ENCODE measurements at regions not wholly inside any gene's neighbourhood (a gene's known extent, or its start where the extent isn't known, plus 50 kb on each side); places are given as distances from the start of the nearest gene placed in this dataset.

DNA sequence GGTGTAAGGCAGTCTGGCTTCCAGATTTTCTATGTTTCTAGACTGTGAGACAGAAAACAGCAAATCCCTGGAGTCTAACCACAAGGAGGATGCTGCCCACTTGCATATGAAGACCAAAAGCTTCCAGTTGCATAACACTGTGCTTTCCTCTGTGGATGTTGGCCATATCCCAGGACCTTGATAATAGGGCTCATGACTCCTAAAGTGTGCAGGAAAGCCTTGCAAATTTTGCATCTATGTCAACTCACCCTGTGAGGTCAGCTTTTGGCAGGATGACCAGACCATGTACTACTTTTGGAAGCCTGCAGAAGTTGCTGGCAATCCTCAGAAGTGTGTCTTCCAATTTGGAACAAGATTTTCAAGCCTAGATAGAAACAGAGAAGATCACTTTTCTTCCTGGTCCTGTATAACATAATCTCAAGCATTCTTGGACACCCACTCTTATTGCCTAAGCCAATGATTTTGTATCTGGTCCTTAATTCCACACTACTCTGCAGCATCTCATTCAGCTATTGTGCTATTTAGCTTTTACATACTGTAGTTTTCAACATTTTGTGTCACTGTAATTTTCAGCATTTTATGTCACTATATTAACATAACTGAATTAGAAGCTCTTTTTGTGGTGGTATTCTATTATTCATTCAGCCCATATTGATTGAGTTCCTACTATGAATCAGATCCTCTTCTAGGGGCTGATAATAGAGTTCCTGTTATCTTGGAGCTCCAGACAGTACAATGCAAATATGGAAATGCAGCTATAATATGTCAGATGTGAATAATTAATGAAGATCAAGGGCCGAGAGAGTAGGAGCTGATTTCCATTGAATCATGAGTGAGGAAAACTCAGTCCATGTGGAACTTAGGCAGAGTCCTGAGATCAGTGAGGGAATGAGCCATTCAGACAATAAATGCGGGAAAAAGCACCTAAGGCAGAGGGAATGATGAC, 85.3 kb upstream of the RAB27B start:
- Histone ChIP-seq H3K27ac (ENCODE audit: low read length) (no peak overlapping the region), H3K9me3 (ENCODE audit: control insufficient read depth, insufficient read depth, low read length) (no peaks in the 10 kb centered on the region), H3K27me3 (ENCODE audit: control insufficient read depth, insufficient read depth, low read length) (no peaks in the 10 kb centered on the region), H3K4me1 (ENCODE audit: control insufficient read depth, insufficient read depth, low read length) (no peaks in the 10 kb centered on the region), H3K36me3 (ENCODE audit: control insufficient read depth, insufficient read depth, low read length) (no peaks in the 10 kb centered on the region), H3K4me3 (ENCODE audit: low read length) (no peak overlapping the region)
- TF ChIP-seq, protein P1, sequence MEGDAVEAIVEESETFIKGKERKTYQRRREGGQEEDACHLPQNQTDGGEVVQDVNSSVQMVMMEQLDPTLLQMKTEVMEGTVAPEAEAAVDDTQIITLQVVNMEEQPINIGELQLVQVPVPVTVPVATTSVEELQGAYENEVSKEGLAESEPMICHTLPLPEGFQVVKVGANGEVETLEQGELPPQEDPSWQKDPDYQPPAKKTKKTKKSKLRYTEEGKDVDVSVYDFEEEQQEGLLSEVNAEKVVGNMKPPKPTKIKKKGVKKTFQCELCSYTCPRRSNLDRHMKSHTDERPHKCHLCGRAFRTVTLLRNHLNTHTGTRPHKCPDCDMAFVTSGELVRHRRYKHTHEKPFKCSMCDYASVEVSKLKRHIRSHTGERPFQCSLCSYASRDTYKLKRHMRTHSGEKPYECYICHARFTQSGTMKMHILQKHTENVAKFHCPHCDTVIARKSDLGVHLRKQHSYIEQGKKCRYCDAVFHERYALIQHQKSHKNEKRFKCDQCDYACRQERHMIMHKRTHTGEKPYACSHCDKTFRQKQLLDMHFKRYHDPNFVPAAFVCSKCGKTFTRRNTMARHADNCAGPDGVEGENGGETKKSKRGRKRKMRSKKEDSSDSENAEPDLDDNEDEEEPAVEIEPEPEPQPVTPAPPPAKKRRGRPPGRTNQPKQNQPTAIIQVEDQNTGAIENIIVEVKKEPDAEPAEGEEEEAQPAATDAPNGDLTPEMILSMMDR (IDR thresholded peaks at IDR 0.05) = no peak
- H3K4me1 Mint-ChIP-seq = no peaks in the 10 kb centered on the region
- WGBS (ENCODE audit: insufficient coverage) = 88% methylated on average over 2 of the region's 2 CpGs
- ATAC-seq (no peak), DNase-seq (no peak)
- no peaks in the 10 kb centered on the region for H3K36me3 Mint-ChIP-seq
- intact Hi-C loops (cut with micrococcal nuclease) = no loop called here
- H3K27me3 Mint-ChIP-seq (ENCODE audit: low read depth in 2 of 2) = peaks cover 4 to 7% of the 10 kb centered on the region in 2 donors
- no peaks in the 10 kb centered on the region for H3K9me3 Mint-ChIP-seq
- no peak overlapping the region for H3K4me3 Mint-ChIP-seq
- H3K27ac Mint-ChIP-seq = no peak overlapping the region

DNA sequence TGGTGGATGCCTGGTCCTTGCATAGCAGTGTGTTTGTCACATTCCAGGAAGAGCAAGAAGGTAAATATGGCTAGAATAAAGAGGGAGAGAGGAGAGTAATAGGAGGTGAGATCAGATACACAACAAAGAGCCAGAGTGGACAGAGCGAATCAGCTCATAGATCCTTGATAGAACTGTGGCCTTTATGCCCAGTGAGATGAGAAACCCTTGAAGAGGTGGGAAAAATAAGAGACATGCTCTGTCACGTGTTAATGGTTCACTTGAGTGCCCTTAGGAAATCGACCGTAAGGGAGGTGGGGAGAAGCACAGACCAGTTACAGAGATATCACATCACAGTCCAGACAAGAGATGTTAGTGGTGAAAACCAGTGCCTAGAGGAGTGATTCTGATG, 84.7 kb upstream of the RAB27B start:
- Mint-ChIP-seq H3K27ac (no peak overlapping the region), H3K4me1 (no peaks in the 10 kb centered on the region), H3K9me3 (no peaks in the 10 kb centered on the region), H3K4me3 (no peak overlapping the region), H3K27me3 (ENCODE audit: low read depth in 2 of 2) (peaks cover 0 to 7% of the 10 kb centered on the region in 2 donors), H3K36me3 (no peaks in the 10 kb centered on the region)
- intact Hi-C loops (cut with micrococcal nuclease) = no loop called here
- Histone ChIP-seq H3K4me1 (ENCODE audit: control insufficient read depth, insufficient read depth, low read length) (no peaks in the 10 kb centered on the region), H3K36me3 (ENCODE audit: control insufficient read depth, insufficient read depth, low read length) (no peaks in the 10 kb centered on the region), H3K27ac (ENCODE audit: low read length) (no peak overlapping the region), H3K4me3 (ENCODE audit: low read length) (no peak overlapping the region), H3K27me3 (ENCODE audit: control insufficient read depth, insufficient read depth, low read length) (no peaks in the 10 kb centered on the region), H3K9me3 (ENCODE audit: control insufficient read depth, insufficient read depth, low read length) (no peaks in the 10 kb centered on the region)
- ATAC-seq = no peak
- no peak for DNase-seq
- WGBS (ENCODE audit: insufficient coverage) = 94% methylated on average over 4 of the region's 4 CpGs
- TF ChIP-seq, protein P1 (IDR thresholded peaks at IDR 0.05) = no peak

DNA sequence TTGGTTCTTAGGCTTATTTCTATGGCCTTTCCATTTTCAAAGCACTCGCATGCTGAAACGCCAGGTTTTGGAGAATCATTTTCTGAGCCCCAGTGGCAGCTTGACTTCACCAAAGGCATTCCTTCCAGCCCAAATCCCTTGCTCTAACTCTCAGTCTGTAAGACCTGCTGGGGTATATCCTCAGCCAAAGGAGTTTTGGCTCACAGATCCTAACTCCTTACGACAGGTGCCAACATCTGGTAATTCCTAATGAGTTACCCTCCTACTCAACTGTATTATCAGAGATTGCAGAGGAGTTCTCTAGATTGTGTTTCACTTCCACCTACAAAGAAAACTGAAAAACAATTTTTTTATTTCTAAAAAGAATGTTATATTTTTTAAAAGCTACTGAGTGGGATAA, 79.0 kb upstream of the RAB27B start:
- 94% methylated on average over 3 of the region's 3 CpGs for WGBS (ENCODE audit: insufficient coverage)
- Mint-ChIP-seq H3K27me3 (ENCODE audit: low read depth in 2 of 2) (peaks cover 7 to 12% of the 10 kb centered on the region in 2 donors), H3K4me3 (no peak overlapping the region), H3K4me1 (no peaks in the 10 kb centered on the region), H3K36me3 (no peaks in the 10 kb centered on the region), H3K27ac (no peak overlapping the region), H3K9me3 (no peaks in the 10 kb centered on the region)
- Histone ChIP-seq H3K4me1 (ENCODE audit: control insufficient read depth, insufficient read depth, low read length) (no peaks in the 10 kb centered on the region), H3K27ac (ENCODE audit: low read length) (no peak overlapping the region), H3K27me3 (ENCODE audit: control insufficient read depth, insufficient read depth, low read length) (no peaks in the 10 kb centered on the region), H3K9me3 (ENCODE audit: control insufficient read depth, insufficient read depth, low read length) (no peaks in the 10 kb centered on the region), H3K36me3 (ENCODE audit: control insufficient read depth, insufficient read depth, low read length) (no peaks in the 10 kb centered on the region), H3K4me3 (ENCODE audit: low read length) (no peak overlapping the region)
- DNase-seq (no peak), ATAC-seq (no peak)
- TF ChIP-seq, protein P1 (IDR thresholded peaks at IDR 0.05) = no peak
- intact Hi-C loops (cut with micrococcal nuclease) = no loop called here
